HEK293 (cell line): ENCODE measurements at regions not wholly inside any gene's neighbourhood (a gene's known extent, or its start where the extent isn't known, plus 50 kb on each side); places are given as distances from the start of the nearest gene placed in this dataset.

Experiments used
- TRIM28 ChIP-seq: IDR thresholded peaks from 2 replicates; pipeline ENCODE4 v1.6.1; 2011; ENCODE audit warnings: low read length, control low read depth, borderline replicate concordance
- ZBTB1 ChIP-seq: fragments of 450-650 bp; formaldehyde crosslinking; IDR thresholded peaks from 2 replicates; pipeline ENCODE4 v1.5.1; 2016; ENCODE audit warnings: missing biosample characterization, missing genetic modification characterization
- ZBTB20 ChIP-seq: fragments of 450-650 bp; formaldehyde crosslinking; IDR thresholded peaks from 2 replicates; pipeline ENCODE4 v1.5.1; 2016; ENCODE audit warnings: missing biosample characterization, missing genetic modification characterization
- ZFHX2 ChIP-seq: fragments of 450-650 bp; formaldehyde crosslinking; conservative IDR thresholded peaks from 2 replicates; pipeline ENCODE4 v1.5.1; 2016; ENCODE audit warnings: missing biosample characterization, missing genetic modification characterization
- ZNF366 ChIP-seq: fragments of 450-650 bp; formaldehyde crosslinking; conservative IDR thresholded peaks from 2 replicates; pipeline ENCODE4 v1.5.1; 2016; ENCODE audit warnings: missing biosample characterization, missing genetic modification characterization
- ZNF426 ChIP-seq: fragments of 450-650 bp; formaldehyde crosslinking; IDR thresholded peaks from 2 replicates; pipeline ENCODE4 v1.5.1; 2017; ENCODE audit warnings: missing biosample characterization, missing genetic modification characterization, mild to moderate bottlenecking, inconsistent platforms, moderate library complexity
- ZNF518A ChIP-seq: fragments of 450-650 bp; formaldehyde crosslinking; conservative IDR thresholded peaks from 2 replicates; pipeline ENCODE4 v1.5.1; 2016; ENCODE audit warnings: low read depth, missing biosample characterization, missing genetic modification characterization
- ZNF580 ChIP-seq: fragments of 450-650 bp; formaldehyde crosslinking; IDR thresholded peaks from 2 replicates; pipeline ENCODE4 v1.5.1; 2016; ENCODE audit warnings: missing biosample characterization, missing genetic modification characterization
- ZNF777 ChIP-seq: fragments of 450-650 bp; formaldehyde crosslinking; IDR thresholded peaks from 2 replicates; pipeline ENCODE4 v1.5.1; 2017; ENCODE audit warnings: missing biosample characterization, missing genetic modification characterization, borderline replicate concordance
- ZNF785 ChIP-seq: fragments of 450-650 bp; formaldehyde crosslinking; IDR thresholded peaks from 2 replicates; pipeline ENCODE4 v1.5.1; 2016; ENCODE audit warnings: missing biosample characterization, missing genetic modification characterization

- TF ChIP-seq ZNF518A, result no peak
- TF ChIP-seq ZNF785 (tag by site-specific recombination), result no peak
- no peak for TF ChIP-seq TRIM28
- TF ChIP-seq ZBTB20 (tag by site-specific recombination), result no peak
- no peak for TF ChIP-seq ZNF777 (tag by site-specific recombination)
- TF ChIP-seq ZFHX2 (tag by site-specific recombination), result no peak
- no peak for TF ChIP-seq ZNF366
- TF ChIP-seq ZBTB1 (tag by site-specific recombination), result no peak
- TF ChIP-seq ZNF426 (tag by site-specific recombination), result no peak
- no peak for TF ChIP-seq ZNF580 (tag by site-specific recombination)
Measured at GRCh38 chr4:183853548-183853940, 51.6 kb upstream of the STOX2 start (continued).
